ENCODE measurements at regions not wholly inside any gene's neighbourhood (a gene's known extent, or its start where the extent isn't known, plus 50 kb on each side); places are given as distances from the start of the nearest gene placed in this dataset.

GRCh38 chr1:67514300-67514699 lies 84.1 kb upstream of the SERBP1 start:
- no peak for TF ChIP-seq CTCF (optimal IDR thresholded peaks at IDR 0.05 in 1 of 3, IDR thresholded peaks at IDR 0.05 in 1 of 3, conservative IDR thresholded peaks at IDR 0.05 in 1 of 3; ENCODE audit: extremely low read depth in 1 of 3, insufficient read depth in 2 of 3, low read length in 3 of 3)
- TF ChIP-seq EZH2 (IDR thresholded peaks at IDR 0.05; ENCODE audit: low read length), result no peak

Measured in keratinocyte (primary cell).